Right lobe of liver (tissue), 4 donors: ENCODE measurements at regions not wholly inside any gene's neighbourhood (a gene's known extent, or its start where the extent isn't known, plus 50 kb on each side); places are given as distances from the start of the nearest gene placed in this dataset.

Experiments
- CTCF ChIP-seq, 4 donors: fragments of 200-600 bp in 3 of 4; fragments of 450-650 bp in 1 of 4; IDR thresholded peaks; one replicate each; pipeline versions ENCODE4 v1.5.1 to v1.8.0; 2016 to 2022; ENCODE audit warnings: antibody characterized with exemption in 4 of 4, mild to moderate bottlenecking in 2 of 4
- POLR2A ChIP-seq: fragments of 450-650 bp; IDR thresholded peaks from one replicate; pipeline ENCODE4 v1.6.1; 2017; ENCODE audit warnings: antibody characterized with exemption, mild to moderate bottlenecking
- donor health status: DM: no; HTN: no; CAD: no.
- donor health status: DM: no; HTN: no; CAD: no.
- donor health status: DM: no; HTN: yes; CAD: no.

DNA sequence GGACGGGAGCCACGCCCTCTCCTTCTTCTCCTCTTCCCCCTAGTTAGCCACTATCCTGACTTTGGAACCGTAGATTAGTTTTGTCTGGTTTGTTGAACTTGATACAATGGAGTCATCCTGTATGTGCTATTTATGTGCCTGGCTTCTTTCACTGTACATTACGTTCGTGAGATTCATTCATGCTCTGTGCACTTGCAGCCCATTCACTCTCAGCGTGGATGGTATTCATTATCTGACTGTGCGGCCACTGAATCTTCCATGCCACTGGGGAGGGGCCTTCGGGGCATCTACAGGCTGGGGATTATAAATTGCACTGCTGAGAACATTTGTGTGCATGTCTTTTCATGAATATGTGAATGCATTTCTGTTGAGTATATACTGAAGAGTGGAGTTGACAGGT lies 262.5 kb downstream of the CDH26 start:
- TF ChIP-seq CTCF (IDR thresholded peaks at IDR 0.05) (no peak), POLR2A (no peak)
